K562 (cell line): ENCODE measurements at regions not wholly inside any gene's neighbourhood (a gene's known extent, or its start where the extent isn't known, plus 50 kb on each side); places are given as distances from the start of the nearest gene placed in this dataset.

Experiments
- ATAC-seq: fragments of 200-7000 bp; cut with Tn5 transposase; 3 replicates; pipeline ENCODE4 v1.9.1; 2020; ENCODE audit warnings: moderate library complexity
- BruUV-seq: library from RNA; stranded (reverse); fragments of 400-500 nt; replicated peaks from 2 replicates; lab custom pipeline; 2021; lab: Mats Ljungman, UMichigan
- CTCF ChIA-PET: fragments of 300-600 bp; formaldehyde crosslinking; extraction: SDS; loops from one replicate; lab custom pipeline; 2021; ENCODE audit warnings: low intra/inter-chr PET ratio; lab: Yijun Ruan, JAX
- POLR2A ChIA-PET: fragments of 300-600, 350-650 bp; sonication (Branson Sonifier 250); formaldehyde crosslinking; extraction: SDS; loops from one replicate; lab custom pipeline; 2021; ENCODE audit warnings: antibody characterized with exemption, inconsistent platforms; lab: Yijun Ruan, JAX
- DNase-seq, 4 experiments: peaks; one replicate each; pipeline versions ENCODE4 v3.0.0 to v3.0.0-alpha.2; 2011 to 2018; ENCODE audit warnings: low spot score in 3 of 4, mixed read lengths in 3 of 4; ENCODE audit errors: extremely low read depth in 1 of 4
- FAIRE-seq: peaks from 2 replicates; lab custom pipeline; 2011; peaks lifted over from hg19 to GRCh38; lab: Jason Lieb, UNC
- H2AFZ ChIP-seq: 2 replicates; pipeline ENCODE4 v1.6.0; 2011; ENCODE audit warnings: low read depth, low read length, control low read depth, inconsistent platforms
- H3K27ac ChIP-seq: fragments of 200-600 bp; 3 replicates; pipeline ENCODE4 v1.8.0; 2011; ENCODE audit warnings: low read depth, mild to moderate bottlenecking, control low read depth, inconsistent platforms, low read length, moderate library complexity, mixed read lengths; ENCODE audit errors: extremely low read depth
- H3K27me3 ChIP-seq, 2 experiments: fragments of 300-600 bp in 1 of 2; 2 replicates in 1 of 2; 3 replicates in 1 of 2; pipeline versions ENCODE4 v1.6.0 to v1.8.0; 2011; ENCODE audit warnings: inconsistent platforms in 2 of 2, low read length in 2 of 2, mild to moderate bottlenecking in 1 of 2, mixed read lengths in 1 of 2, moderate library complexity in 1 of 2; ENCODE audit not compliant: control insufficient read depth in 2 of 2, insufficient read depth in 2 of 2
- H3K36me3 ChIP-seq: fragments of 300-600 bp; 3 replicates; pipeline ENCODE4 v1.8.0; 2011; ENCODE audit warnings: mild to moderate bottlenecking, low read length, inconsistent platforms; ENCODE audit not compliant: control insufficient read depth, insufficient read depth
- H3K4me1 ChIP-seq, 2 experiments: fragments of 200-600 bp in 1 of 2; replicated peaks in 1 of 2; 2 replicates in 1 of 2; 3 replicates in 1 of 2; pipeline versions ENCODE4 v1.5.1 to v1.8.0; 2011; ENCODE audit warnings: inconsistent platforms in 2 of 2, low read length in 2 of 2, mild to moderate bottlenecking in 1 of 2, mixed read lengths in 1 of 2, moderate library complexity in 1 of 2; ENCODE audit not compliant: control insufficient read depth in 2 of 2, insufficient read depth in 2 of 2
- H3K4me2 ChIP-seq: 2 replicates; pipeline ENCODE4 v1.6.1; 2011; ENCODE audit warnings: low read length, control low read depth, inconsistent platforms, mixed read lengths; ENCODE audit not compliant: insufficient read depth
- H3K4me3 ChIP-seq: fragments of 200-600 bp; sonication (generic), shearing (Covaris generic); 2 replicates; pipeline ENCODE4 v1.5.1; 2016; ENCODE audit warnings: control low read depth, inconsistent platforms
- H3K79me2 ChIP-seq: fragments of 200-600 bp; 3 replicates; pipeline ENCODE4 v1.8.0; 2011; ENCODE audit warnings: low read length, inconsistent platforms; ENCODE audit not compliant: control insufficient read depth, insufficient read depth
- H3K9ac ChIP-seq, 2 experiments: 2 replicates each; pipeline versions ENCODE4 v1.6.0 to v1.6.1; 2011; ENCODE audit warnings: low read depth in 2 of 2, low read length in 2 of 2, control low read depth in 1 of 2, inconsistent platforms in 1 of 2, mild to moderate bottlenecking in 1 of 2, mixed read lengths in 1 of 2; ENCODE audit not compliant: insufficient read depth in 1 of 2
- H3K9me1 ChIP-seq: one replicate; pipeline ENCODE4 v1.6.0; 2011; ENCODE audit warnings: inconsistent platforms, mild to moderate bottlenecking, low read length, moderate library complexity; ENCODE audit not compliant: control insufficient read depth, insufficient read depth
- H3K9me3 ChIP-seq: replicated peaks from 2 replicates; pipeline ENCODE4 v1.5.1; 2011; ENCODE audit warnings: low read depth, low read length, inconsistent platforms; ENCODE audit not compliant: control insufficient read depth, insufficient read depth
- H4K20me1 ChIP-seq: replicated peaks from 2 replicates; pipeline ENCODE4 v1.6.1; 2011; ENCODE audit warnings: low read length, inconsistent platforms, mixed read lengths; ENCODE audit not compliant: control insufficient read depth, insufficient read depth
- FOXJ2 ChIP-seq: fragments of 200-800 bp; sonication (Bioruptor generic); IDR thresholded peaks from 2 replicates; pipeline ENCODE4 v1.6.1; 2016; ENCODE audit warnings: missing genetic modification characterization, missing compliant biosample characterization
- KLF10 ChIP-seq: fragments of 250-450 bp; sonication (Bioruptor Pico); IDR thresholded peaks from 2 replicates; pipeline ENCODE4 v1.6.1; 2021; ENCODE audit warnings: matching md5 sums
- SMARCA4 ChIP-seq: fragments of 450-650 bp; IDR thresholded peaks from 2 replicates; pipeline ENCODE4 v1.6.1; 2016
- SMARCB1 ChIP-seq: IDR thresholded peaks from 2 replicates; pipeline ENCODE4 v1.6.1; 2011; ENCODE audit warnings: improper control_type of control experiment, low read depth; ENCODE audit not compliant: insufficient read length
- ZBTB8A ChIP-seq: fragments of 450-650 bp; IDR thresholded peaks from 2 replicates; pipeline ENCODE4 v1.6.1; 2018; ENCODE audit warnings: mild to moderate bottlenecking, moderate library complexity; ENCODE audit not compliant: partially characterized antibody
- WGBS: fragments of 100-300 bp; shearing (Covaris generic); methylation state at CpG from one replicate; pipeline ENCODE4 v1.1.6; 2016; ENCODE audit warnings: low coverage, mixed read lengths; ENCODE audit not compliant: insufficient coverage; ENCODE audit errors: missing lambda C conversion rate; 5-methylcytosine and 5-hydroxymethylcytosine counted together
- in situ Hi-C: fragments of 300-500 bp; cut with MboI; formaldehyde crosslinking; loops from 4 replicates; pipeline ENCODE4 v1.15.0; 2018; ENCODE audit warnings: inconsistent platforms, mixed read lengths
- intact Hi-C: fragments of 100-400 bp; cut with micrococcal nuclease; formaldehyde crosslinking; loops from 2 replicates; pipeline ENCODE4 v1.14.2; 2022
- TF ChIP-seq, protein P1 (sequence below): fragments of 450-650 bp; IDR thresholded peaks from 2 replicates; pipeline ENCODE4 v1.6.1; 2016; ENCODE audit warnings: mild to moderate bottlenecking, moderate library complexity

DNA sequence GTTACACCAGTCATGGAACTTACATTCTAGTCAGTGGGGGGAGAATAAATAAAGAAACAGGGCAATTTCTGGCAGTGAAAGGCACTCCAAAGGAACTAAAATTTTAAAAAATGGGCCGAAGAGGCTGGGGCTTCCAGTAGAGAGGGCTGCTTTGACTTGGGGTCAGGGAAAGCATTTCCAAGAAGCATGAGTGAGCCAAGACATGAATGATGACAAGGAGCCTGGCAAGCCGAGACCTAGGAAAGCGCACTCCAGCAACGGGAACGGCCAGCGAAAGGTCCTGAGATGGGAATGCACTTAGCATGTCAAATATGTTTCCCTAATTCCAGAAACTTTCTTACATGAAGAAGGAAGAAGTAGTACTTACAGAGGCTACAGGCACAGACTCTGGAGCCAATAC, 95.4 kb upstream of the NGF start:
- no peak overlapping the region for H3K9ac ChIP-seq
- ATAC-seq, result no peak
- no peaks in the 10 kb centered on the region for H3K9me3 ChIP-seq
- no peaks in the 10 kb centered on the region for H3K36me3 ChIP-seq
- ChIA-PET CTCF (no interaction called here), POLR2A (no interaction called here)
- H3K79me2 ChIP-seq, result no peaks in the 10 kb centered on the region
- DNase-seq, result no peak
- H2AFZ ChIP-seq, result no peak overlapping the region
- 1% methylated on average over 6 of the region's 6 CpGs for WGBS
- in situ Hi-C loops (no loop called here), intact Hi-C loops (no loop called here)
- no peaks in the 10 kb centered on the region; a peak in 1 of 5 replicates for H3K4me1 ChIP-seq
- FAIRE-seq, result no peak
- H3K9me1 ChIP-seq, result no peaks in the 10 kb centered on the region
- no peaks in the 10 kb centered on the region; a peak in 1 of 5 replicates for H3K27me3 ChIP-seq
- BruUV-seq, result no TSS peak
- H3K27ac ChIP-seq, result no peak overlapping the region
- H3K4me3 ChIP-seq, result no peak overlapping the region
- TF ChIP-seq KLF10 (CRISPR knock-in tag) (no peak), SMARCB1 (no peak), ZBTB8A (no peak)
- H3K4me2 ChIP-seq, result no peak overlapping the region
- H4K20me1 ChIP-seq, result no peaks in the 10 kb centered on the region

DNA sequence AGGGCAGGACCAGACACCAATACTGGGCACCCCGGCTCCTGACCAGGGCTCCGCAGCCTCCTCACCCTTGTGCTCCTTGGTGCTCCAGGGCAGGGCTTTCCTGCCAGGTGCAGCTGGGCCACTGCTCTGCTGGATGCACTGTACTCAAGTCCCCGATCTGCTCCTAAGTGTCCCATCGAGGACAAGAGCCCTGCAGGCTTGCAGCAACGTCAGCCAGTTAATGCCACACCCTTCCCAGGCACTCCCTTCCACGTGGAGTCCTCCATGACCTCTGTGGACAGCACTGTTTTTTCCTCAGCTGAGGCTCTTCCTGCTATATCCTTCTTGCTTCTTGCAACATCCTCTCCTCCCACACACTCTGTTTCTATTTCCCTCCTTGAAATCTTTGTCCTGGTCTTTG, 94.0 kb upstream of the NGF start:
- Histone ChIP-seq H4K20me1 (no peaks in the 10 kb centered on the region), H3K9me1 (no peaks in the 10 kb centered on the region), H2AFZ (no peak overlapping the region), H3K27ac (no peak overlapping the region), H3K4me2 (no peak overlapping the region), H3K9me3 (no peaks in the 10 kb centered on the region), H3K4me3 (no peak overlapping the region), H3K36me3 (no peaks in the 10 kb centered on the region), H3K79me2 (no peaks in the 10 kb centered on the region), H3K27me3 (no peaks in the 10 kb centered on the region; a peak in 1 of 5 replicates), H3K9ac (no peak overlapping the region; a peak in 1 of 4 replicates), H3K4me1 (no peaks in the 10 kb centered on the region; a peak in 1 of 5 replicates)
- in situ Hi-C loops, result no loop called here
- DNase-seq, result no peak
- no TSS peak for BruUV-seq
- intact Hi-C loops, result no loop called here
- WGBS, result 0% methylated on average over 6 of the region's 6 CpGs
- no peak; the same call in 2 of the 3 replicates for ATAC-seq
- ChIA-PET POLR2A (interaction anchor here (1.0 kb wide), 1 partner anchor 31 kb away, joined by 3 read pairs; no protein-coding TSS in a partner anchor), CTCF (no interaction called here)
- no peak for FAIRE-seq
- TF ChIP-seq SMARCA4, result no peak
- TF ChIP-seq FOXJ2, result no peak
- TF ChIP-seq, protein P1, sequence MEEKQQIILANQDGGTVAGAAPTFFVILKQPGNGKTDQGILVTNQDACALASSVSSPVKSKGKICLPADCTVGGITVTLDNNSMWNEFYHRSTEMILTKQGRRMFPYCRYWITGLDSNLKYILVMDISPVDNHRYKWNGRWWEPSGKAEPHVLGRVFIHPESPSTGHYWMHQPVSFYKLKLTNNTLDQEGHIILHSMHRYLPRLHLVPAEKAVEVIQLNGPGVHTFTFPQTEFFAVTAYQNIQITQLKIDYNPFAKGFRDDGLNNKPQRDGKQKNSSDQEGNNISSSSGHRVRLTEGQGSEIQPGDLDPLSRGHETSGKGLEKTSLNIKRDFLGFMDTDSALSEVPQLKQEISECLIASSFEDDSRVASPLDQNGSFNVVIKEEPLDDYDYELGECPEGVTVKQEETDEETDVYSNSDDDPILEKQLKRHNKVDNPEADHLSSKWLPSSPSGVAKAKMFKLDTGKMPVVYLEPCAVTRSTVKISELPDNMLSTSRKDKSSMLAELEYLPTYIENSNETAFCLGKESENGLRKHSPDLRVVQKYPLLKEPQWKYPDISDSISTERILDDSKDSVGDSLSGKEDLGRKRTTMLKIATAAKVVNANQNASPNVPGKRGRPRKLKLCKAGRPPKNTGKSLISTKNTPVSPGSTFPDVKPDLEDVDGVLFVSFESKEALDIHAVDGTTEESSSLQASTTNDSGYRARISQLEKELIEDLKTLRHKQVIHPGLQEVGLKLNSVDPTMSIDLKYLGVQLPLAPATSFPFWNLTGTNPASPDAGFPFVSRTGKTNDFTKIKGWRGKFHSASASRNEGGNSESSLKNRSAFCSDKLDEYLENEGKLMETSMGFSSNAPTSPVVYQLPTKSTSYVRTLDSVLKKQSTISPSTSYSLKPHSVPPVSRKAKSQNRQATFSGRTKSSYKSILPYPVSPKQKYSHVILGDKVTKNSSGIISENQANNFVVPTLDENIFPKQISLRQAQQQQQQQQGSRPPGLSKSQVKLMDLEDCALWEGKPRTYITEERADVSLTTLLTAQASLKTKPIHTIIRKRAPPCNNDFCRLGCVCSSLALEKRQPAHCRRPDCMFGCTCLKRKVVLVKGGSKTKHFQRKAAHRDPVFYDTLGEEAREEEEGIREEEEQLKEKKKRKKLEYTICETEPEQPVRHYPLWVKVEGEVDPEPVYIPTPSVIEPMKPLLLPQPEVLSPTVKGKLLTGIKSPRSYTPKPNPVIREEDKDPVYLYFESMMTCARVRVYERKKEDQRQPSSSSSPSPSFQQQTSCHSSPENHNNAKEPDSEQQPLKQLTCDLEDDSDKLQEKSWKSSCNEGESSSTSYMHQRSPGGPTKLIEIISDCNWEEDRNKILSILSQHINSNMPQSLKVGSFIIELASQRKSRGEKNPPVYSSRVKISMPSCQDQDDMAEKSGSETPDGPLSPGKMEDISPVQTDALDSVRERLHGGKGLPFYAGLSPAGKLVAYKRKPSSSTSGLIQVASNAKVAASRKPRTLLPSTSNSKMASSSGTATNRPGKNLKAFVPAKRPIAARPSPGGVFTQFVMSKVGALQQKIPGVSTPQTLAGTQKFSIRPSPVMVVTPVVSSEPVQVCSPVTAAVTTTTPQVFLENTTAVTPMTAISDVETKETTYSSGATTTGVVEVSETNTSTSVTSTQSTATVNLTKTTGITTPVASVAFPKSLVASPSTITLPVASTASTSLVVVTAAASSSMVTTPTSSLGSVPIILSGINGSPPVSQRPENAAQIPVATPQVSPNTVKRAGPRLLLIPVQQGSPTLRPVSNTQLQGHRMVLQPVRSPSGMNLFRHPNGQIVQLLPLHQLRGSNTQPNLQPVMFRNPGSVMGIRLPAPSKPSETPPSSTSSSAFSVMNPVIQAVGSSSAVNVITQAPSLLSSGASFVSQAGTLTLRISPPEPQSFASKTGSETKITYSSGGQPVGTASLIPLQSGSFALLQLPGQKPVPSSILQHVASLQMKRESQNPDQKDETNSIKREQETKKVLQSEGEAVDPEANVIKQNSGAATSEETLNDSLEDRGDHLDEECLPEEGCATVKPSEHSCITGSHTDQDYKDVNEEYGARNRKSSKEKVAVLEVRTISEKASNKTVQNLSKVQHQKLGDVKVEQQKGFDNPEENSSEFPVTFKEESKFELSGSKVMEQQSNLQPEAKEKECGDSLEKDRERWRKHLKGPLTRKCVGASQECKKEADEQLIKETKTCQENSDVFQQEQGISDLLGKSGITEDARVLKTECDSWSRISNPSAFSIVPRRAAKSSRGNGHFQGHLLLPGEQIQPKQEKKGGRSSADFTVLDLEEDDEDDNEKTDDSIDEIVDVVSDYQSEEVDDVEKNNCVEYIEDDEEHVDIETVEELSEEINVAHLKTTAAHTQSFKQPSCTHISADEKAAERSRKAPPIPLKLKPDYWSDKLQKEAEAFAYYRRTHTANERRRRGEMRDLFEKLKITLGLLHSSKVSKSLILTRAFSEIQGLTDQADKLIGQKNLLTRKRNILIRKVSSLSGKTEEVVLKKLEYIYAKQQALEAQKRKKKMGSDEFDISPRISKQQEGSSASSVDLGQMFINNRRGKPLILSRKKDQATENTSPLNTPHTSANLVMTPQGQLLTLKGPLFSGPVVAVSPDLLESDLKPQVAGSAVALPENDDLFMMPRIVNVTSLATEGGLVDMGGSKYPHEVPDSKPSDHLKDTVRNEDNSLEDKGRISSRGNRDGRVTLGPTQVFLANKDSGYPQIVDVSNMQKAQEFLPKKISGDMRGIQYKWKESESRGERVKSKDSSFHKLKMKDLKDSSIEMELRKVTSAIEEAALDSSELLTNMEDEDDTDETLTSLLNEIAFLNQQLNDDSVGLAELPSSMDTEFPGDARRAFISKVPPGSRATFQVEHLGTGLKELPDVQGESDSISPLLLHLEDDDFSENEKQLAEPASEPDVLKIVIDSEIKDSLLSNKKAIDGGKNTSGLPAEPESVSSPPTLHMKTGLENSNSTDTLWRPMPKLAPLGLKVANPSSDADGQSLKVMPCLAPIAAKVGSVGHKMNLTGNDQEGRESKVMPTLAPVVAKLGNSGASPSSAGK, result no peak
